Fibroblast of peridontal ligament (primary cell): ENCODE measurements at regions not wholly inside any gene's neighbourhood (a gene's known extent, or its start where the extent isn't known, plus 50 kb on each side); places are given as distances from the start of the nearest gene placed in this dataset.
"Not testable (repeated sequence)": the region's sequence is repeated elsewhere in the genome, so short reads cannot be mapped to it uniquely, and the experiment has no call there.

Experiments
- DNase-seq: peaks from one replicate; pipeline ENCODE4 v3.0.0-alpha.2; 2010; ENCODE audit errors: extremely low read depth

DNA sequence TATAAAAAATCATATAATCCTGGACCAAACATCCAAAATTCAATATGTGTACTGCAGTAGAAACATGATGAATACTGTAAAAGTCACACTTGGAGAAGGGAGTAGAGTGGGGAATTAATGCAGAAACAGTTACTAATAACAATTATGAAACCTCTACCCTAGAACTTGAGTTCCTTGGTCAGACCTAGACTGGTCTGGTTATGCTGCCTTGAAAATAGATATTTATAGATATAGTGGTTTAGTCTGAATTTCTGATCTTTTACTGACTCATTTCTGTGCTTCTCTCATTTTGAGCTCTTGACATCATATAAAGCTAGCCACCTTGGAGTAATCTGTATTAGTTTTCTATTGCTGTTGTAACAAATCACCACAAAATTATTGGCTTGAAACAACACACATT, 808.7 kb upstream of the CDH10 start:
- no peak for DNase-seq

DNA sequence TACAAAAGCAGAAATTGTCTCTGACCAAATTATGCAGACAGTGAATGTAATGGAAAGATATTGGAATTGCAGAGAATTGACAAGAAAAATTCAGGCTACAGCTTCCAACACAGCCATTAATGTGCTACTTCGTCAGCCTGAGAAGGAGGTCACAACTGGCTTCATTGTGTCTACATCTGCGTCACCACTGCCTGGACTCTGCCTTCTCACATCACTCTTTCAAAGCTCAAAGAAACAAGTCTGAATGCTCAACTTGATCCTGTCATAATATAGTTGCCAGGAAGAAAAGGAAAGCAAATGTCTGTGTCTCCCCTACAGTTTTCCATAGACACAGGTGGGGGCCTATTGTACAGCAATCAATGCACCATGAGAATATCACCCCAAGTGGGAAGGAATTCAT, 806.5 kb upstream of the CDH10 start:
- DNase-seq = no peak

DNA sequence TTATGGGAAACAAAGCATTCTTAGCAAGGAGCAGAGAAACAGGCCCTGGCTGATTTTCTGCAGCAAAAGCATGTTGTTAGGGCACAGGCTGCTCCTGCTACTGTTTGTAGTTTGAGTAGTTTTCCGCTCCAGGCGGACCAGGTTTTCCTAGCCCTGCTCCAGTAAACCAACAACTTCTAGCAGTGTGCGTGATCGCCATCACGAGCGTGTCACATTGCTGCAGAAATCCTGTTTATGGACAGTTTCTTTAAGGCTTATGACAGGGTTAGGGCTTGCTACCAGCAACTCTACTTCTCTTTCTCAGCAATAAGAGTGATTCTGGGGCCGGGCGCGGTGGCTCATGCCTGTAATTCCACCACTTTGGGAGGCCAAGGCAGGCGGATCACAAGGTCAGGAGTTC, 803.9 kb upstream of the CDH10 start:
- no peak for DNase-seq

DNA sequence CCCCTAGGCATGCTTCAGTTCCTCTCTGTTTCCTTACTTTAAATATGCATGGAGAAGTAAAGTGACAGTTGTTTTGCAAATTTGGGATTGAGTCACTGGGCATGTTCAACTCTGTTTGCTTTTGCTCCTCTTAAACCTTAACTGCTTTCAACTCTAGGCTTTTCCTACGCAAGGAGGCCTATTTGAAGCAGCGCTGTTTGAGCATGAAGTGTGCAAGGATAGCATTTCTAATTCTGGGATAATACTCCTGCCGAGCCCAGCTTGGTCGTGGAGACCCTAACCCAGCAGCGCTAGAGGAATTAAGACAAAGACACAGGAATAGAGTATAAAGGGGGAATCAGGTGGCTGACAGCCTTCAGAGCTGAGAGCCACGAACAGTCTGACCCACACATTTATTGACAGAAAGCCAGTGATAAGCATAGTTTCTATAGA, 803.4 kb upstream of the CDH10 start:
- DNase-seq = no peak

DNA sequence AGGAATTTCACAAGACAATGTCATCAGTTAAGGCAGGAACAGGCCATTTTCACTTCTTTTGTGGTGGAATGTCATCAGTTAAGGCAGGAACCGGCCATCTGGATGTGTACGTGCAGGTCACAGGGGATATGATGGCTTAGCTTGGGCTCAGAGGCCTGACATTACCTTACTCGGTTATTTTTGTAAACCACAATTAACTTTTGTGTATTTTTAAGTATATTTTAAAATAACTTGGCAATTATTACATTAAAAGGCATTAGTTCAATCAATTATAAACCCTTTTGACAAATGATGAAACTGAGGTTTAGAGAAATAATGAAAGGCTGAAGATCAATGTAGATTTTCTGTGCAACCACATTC, 801.3 kb upstream of the CDH10 start:
- DNase-seq = not testable (repeated sequence)

DNA sequence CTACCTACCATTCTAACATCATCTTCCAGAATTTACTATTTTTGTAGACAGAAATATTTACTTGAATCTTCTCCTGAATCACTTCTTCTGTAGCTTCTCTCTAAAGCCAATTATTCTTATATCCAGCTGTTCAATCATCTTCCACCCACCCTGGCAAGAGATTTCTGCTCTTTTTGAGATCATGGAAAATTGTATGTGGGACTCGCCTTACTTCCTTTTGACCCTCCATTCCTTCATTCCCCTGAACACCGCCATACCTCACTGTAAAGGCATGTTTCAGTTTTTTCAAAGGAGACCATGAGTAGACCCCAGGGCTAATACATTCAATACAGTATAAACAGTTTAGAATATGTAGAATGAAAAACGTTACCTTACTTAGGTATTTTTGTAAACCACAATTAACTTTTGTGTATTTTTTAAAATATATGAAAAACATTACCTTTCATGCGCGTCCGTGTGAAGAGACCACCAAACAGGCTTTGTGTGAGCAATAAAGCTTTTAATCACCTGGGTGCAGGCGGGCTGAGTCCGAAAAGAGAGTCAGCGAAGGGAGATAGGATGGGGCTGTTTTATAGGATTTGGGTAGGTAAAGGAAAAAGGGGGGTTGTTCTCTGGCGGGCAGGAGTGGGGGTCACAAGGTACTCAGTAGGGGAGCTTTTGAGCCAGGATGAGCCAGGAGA, 800.7 kb upstream of the CDH10 start:
- not testable (repeated sequence) for DNase-seq

DNA sequence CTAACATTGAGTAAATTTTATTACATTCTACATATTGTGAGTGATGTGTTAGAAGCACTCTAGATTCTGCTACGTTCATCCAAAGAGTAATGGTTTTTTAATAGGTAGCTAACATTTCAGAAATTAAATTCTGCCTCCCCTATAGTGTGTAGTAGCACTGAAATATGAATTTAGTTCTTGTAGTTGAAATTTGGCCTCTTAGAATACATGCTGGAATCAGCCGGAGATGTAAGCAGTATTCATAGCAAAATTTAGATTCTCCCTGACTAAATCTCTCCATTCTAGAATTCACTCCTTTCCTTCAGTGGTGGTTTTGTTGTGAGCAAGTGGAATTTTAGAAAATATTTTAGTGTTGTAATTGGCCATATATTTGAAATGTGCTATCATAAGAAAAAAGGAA, 799.9 kb upstream of the CDH10 start:
- DNase-seq = no peak

DNA sequence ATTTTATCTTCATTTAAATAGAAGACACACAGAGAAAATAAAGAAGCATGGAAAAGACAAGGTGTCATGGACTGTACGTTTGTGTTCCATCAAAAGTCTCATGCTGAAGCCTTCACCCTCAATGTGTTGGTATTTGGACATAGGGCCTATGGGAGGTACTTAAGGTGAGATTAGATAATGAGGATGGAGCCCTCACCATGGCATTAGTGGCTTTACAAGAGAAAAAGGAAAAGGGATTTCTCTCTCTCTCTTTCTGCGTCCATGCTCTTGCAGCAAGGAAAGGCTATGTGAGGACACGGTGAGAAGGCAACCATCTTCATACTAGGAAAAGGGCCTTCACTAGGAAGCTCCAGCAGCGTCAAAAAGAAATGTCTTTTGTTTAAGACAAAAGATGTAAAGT, 797.0 kb upstream of the CDH10 start:
- no peak for DNase-seq

DNA sequence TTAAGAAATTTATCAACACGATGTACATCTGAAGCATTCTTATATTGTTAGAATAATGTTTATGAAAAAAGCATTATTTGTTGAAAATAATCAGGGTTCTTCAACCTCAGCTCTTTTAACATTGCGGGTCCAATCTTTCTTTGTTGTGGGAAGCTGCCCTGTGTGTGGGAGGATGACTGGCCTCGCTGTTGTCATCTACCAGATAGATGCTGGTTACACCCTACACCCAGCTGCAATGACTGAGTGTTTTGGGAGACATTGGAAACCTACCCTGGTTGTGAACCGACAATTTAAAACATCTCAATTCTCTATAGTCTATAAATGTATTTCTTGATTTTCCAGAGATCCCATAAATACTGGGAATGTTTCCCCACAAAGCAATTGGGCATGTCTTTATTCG, 794.2 kb upstream of the CDH10 start:
- no peak for DNase-seq

DNA sequence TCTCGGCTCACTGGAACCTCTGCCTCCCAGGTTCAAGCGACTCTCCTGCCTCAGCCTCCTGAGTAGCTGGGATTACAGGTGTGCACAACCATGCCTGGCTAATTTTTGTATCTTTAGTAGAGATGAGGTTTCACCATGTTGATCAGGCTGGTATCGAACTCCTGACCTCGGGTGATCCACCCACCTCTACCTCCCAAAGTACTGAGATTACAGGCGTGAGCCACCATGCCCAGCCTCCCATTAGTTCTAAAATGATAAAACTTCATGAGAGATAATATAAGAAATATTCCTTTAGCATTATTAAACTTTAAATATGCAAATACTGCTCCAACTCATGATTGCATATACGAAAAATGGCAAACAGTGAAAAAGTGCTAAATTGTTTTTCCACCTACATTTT, 793.6 kb upstream of the CDH10 start:
- DNase-seq = not testable (repeated sequence)

DNA sequence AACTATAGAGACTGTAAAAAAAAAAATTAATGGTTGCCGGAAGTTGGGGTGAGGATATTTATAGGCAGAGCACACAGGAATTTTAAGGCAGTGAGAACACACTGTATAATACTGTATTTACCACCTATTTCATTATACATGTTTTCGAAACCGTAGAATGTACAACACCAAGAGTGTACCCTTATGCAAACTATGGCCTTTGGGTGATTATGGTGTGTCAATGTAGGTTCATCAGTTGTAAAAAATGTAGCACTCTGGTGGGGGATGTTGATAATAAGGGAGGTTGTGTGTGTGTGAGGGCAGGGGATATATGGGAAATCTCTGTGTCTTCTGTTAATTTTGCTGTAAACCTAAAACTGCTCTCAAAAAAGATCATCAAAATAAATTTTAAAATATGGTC, 791.7 kb upstream of the CDH10 start:
- no peak for DNase-seq

DNA sequence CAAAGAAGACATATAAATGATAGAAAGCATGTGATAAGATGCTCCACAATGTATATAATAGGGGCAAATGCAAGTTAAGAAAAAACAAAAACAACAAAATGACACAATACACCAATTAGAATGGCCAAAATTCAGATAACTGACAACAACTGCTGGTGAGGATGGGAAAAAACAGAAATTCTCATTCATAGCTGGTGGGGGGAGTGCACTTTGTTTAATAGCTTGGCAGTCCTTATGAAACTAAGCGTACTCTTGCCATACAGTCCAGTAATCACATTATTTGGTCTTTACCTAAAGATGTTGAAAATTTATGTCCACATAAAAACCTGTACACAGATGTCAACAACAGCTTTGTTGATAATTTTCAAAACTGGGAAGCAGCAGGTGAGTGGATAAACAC, 791.1 kb upstream of the CDH10 start:
- DNase-seq = no peak

DNA sequence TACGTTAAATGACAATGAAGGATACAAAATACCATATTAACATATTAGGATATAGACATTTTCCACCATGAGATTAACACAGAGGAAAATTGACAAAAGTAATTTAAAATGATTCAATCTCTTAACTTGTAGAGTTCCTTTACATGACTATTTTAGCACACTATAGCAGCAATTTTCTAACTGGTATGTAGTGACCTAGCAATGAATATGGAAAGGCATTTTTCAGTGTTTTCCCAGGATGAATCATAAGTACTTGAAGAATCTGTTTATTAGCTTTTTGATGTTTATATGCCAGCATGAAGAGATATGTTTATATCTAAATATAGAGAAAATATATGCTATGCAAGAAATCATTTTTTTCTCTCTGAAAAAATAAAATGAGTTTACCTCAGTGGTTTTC, 782.5 kb upstream of the CDH10 start:
- no peak for DNase-seq

DNA sequence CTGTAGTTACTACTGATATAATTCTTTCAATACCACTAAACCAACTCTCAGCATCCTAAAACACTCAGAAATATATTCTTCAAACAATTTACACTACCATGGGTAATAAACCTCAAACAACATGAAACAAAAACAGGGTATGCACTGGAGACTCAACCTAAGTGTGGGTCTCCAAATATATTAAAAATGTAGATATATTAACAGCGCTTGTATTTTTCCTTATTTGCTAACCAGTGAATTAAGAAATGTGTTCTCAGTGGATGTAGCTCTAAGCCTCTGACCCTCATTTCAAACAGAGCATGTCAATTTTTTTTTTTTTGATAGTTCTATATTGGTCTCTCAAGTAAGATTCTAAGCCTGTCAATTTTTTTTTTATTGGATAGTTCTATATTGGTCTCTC, 778.5 kb upstream of the CDH10 start:
- DNase-seq = no peak

DNA sequence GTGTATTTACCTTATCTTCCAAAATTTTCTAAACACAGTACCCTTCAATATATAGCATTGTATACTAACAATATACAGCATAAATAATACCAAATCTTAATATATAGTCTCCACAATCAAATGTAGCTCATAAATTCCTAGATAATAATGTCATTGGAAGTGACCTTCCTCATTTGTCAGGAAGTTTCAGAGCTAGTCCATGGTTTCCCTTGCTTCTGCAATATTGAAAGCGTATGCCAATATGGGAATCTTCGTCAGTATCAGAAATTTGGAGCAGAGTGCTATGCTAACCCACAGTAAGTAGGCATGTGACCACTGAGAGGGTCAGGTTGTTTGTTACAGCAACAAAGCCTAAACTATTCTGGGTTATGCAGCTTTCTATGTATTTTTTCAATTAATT, 774.9 kb upstream of the CDH10 start:
- no peak for DNase-seq

DNA sequence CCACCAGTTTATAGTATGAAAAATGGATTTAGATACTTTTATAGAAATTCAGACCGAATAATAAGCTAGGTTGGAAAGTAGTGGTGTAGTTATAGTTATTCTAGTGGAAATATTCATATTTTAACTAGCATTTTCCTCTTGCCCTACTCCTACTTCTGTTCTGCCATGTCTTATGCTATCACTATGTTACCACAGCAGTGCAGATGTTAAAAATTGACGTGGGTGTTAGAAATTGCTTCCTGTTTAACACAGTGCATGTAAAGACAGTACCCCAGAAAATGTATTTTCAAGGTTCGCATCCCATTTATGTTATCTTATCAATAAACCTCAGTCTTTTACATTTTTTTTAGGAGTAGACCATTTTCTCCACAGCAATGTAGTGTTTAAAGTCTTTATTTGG, 774.2 kb upstream of the CDH10 start:
- no peak for DNase-seq

DNA sequence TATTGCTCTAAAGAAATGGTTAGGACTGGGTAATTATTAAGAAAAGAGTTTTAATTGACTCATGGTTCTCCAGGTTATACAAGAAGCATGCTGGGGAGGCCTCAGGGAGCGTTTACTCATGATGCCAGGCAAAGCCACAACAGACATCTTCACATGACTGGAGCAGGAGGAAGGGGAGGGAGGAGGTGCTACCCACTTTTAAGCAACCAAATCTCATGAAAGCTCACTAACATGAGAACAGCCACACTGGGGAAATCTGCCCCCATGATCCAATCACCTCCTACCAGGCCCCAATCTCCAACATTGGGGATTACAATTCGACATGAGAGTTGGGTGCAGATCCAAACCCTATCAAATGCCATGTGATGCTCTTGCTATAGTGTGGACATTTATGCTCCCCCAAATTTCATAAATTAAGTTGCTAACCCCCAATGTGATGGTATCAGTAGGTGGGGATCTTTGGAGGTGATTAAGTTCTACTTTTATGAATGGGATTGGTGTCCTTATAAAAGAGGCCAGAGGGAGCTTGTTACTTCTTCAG, 773.6 kb upstream of the CDH10 start:
- no peak for DNase-seq

DNA sequence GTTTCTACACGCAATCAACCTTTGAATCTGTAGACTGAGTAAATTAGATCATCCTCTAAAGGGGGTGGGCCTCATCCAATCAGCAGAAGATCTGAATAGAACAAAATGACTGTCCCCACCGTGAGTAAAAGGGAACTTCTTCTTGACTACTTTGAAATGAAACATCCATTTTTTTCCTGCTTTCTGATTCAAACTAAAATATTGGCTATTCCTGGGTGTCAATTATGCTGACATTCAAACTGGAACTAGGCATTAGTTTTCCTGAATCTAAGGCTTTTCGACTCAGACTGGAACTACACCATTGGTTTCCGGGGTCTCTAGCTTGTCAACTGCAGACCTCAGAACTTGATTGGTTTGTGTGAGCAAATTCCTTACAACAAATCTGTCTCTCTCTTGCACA, 772.2 kb upstream of the CDH10 start:
- no peak for DNase-seq

DNA sequence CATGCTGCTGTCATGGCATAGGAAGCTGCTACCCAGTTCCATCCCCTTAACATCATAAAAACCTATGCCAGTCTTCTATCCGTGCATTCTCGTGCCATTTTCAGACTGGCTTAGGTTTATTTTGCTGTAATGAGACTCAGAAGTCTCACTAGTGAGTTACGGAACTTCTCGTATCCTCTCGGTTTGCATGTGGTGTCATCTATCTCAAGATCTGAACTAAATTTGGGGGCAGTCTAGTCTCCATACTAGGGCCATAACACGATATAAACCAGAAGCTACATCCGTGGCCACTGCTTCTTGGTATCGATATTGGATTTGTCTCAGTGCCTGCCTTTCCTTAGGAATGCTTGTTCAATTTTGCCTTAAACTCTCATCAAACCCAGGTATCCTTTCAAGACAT, 771.2 kb upstream of the CDH10 start:
- DNase-seq = no peak

DNA sequence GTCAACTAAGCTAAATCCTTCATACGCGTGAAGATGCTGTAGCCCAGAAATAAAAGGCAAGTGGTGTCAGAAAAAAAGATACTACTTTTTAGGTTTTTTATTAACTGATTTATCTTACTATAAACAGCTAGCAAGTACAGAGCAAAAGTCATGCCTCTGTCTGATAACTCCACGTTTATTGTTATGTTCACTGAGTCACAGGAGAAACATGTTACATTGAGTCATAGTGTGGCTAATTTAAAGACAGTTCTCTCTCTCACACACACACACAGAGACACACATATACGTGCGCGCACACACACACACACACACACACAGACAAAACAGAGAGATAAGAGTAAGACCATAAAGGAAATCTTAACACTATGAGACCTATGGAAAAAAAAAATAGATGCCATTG, 770.0 kb upstream of the CDH10 start:
- DNase-seq = no peak

DNA sequence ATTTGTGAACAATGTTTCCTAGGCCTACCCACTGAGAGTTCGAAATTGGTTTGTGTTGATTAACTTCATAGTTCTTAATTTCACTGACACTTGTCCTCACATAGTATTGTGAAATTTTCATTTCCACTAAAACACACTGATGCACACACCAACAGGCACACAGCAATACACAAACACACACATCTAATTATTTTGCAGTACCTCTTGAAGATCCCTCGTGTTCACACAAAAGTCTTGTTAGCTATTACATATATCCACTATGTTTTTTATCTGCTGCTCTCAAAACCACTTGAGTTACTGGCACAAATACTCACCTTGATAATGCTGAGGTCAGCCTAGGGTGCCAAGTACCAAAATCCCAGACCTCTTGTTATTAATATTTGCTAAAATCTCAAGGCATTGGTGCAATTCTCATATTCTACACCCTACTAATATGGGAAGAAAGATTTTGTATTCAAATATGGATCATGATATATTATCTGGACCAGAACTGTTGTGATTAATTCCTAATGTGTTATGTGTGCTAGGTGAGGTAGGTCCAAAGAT, 767.4 kb upstream of the CDH10 start:
- no peak for DNase-seq

DNA sequence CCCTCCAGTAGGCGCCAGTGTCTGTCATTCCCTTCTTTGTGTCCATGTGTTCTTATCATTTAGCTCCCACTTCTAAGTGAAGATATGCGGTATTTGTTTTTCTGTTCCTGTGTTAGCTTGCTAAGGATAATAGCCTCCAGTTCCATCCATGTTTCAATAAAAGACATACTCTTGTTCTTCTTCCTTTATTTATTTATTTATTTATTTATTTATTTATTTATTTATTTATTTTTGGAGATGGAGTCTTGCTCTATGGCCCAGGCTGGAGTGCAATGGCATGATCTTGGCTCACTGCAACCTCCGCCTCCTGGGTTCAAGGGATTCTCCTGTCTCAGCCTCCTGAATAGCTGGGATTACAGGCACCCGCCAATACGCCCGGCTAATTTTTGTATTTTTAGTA, 762.6 kb upstream of the CDH10 start:
- not testable (repeated sequence) for DNase-seq

DNA sequence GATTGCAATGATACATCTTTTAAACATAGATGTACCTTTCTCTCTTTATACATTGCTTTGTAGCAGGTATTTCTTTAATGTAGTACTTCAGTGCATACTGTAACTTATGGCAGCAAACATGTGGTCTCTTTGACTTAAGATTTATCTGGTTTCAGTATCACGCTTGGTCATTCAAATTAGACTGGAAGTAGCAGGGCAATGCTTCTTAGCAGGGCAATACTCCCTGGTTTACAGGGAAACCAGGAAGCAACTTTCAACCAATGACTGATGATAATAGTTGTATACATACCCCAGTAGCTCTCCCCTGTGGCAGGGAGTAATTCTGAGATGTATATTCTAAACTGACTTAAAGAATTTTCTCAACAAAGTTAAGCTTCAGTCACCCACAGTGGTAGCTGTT, 761.1 kb upstream of the CDH10 start:
- no peak for DNase-seq

DNA sequence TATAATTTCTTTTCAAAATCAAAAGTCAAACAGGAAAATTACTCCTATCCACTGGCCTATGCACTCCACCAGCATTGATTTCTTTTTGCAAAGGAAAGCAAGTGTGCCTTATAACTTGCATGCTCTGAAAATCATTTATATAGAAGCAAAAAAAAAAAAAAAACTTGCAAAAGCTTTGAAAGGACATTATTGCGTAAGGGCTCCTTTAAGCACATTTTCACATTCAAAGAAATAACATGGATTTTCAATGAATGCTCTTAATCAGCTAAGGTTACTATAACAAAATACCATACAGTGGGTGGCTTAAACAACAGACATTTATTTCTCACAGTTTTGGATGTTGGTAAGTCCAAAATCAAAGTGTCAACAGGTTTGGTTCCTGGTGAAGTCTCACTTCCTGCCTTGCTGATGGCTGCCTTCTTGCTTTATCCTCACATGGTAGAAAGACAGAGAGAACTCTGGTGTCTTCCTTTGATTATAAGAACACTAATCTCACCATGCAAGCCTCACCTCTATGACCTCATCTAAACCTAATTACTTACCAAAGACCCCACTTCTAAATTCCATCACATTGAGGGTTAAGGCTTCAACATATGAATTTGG, 755.2 kb upstream of the CDH10 start:
- DNase-seq = no peak
